ENCODE measurements at regions not wholly inside any gene's neighbourhood (a gene's known extent, or its start where the extent isn't known, plus 50 kb on each side); places are given as distances from the start of the nearest gene placed in this dataset.
A peak's percentile ranks its signal among the peaks of the same experiment; 100 is the strongest.

- no peak for TF ChIP-seq CTCF (IDR thresholded peaks at IDR 0.05; ENCODE audit: borderline replicate concordance)
- no peaks in the 10 kb centered on the region for H3K27me3 ChIP-seq (ENCODE audit: low read depth)
- intact Hi-C loops (cut with micrococcal nuclease) = no loop called here
- H3K4me3 ChIP-seq = no peak overlapping the region
- H3K27ac ChIP-seq (replicated peaks) = no peak overlapping the region
- H3K4me1 ChIP-seq = peaks cover 12% of the 10 kb centered on the region
- no peaks in the 10 kb centered on the region for H3K9me3 ChIP-seq (replicated peaks)
- DNase-seq = no peak
- no peaks in the 10 kb centered on the region for H3K36me3 ChIP-seq
Observed at GRCh38 chr2:128510701-128511397, 192.2 kb upstream of the HS6ST1 start.

- intact Hi-C loops (cut with micrococcal nuclease) = no loop called here
- Histone ChIP-seq H3K36me3 (no peaks in the 10 kb centered on the region), H3K27ac (replicated peaks) (no peak overlapping the region), H3K27me3 (ENCODE audit: low read depth) (no peaks in the 10 kb centered on the region), H3K4me1 (peaks cover 12% of the 10 kb centered on the region), H3K9me3 (replicated peaks) (no peaks in the 10 kb centered on the region), H3K4me3 (no peak overlapping the region)
- DNase-seq = no peak
- TF ChIP-seq CTCF (IDR thresholded peaks at IDR 0.05; ENCODE audit: borderline replicate concordance) = no peak
Observed at GRCh38 chr2:128511731-128512378, 193.2 kb upstream of the HS6ST1 start.

GRCh38 chr2:128512379-128513115 is 193.9 kb upstream of the HS6ST1 start:
- H3K36me3 ChIP-seq = no peaks in the 10 kb centered on the region
- no peaks in the 10 kb centered on the region for H3K9me3 ChIP-seq (replicated peaks)
- no peaks in the 10 kb centered on the region for H3K27me3 ChIP-seq (ENCODE audit: low read depth)
- TF ChIP-seq CTCF (IDR thresholded peaks at IDR 0.05; ENCODE audit: borderline replicate concordance) = no peak
- H3K27ac ChIP-seq (replicated peaks) = no peak overlapping the region
- no peak overlapping the region for H3K4me3 ChIP-seq
- no peak for DNase-seq
- intact Hi-C loops (cut with micrococcal nuclease) = no loop called here
- peaks cover 12% of the 10 kb centered on the region for H3K4me1 ChIP-seq

GRCh38 chr2:128513116-128513960 is 194.7 kb upstream of the HS6ST1 start:
- Histone ChIP-seq H3K4me3 (no peak overlapping the region), H3K4me1 (peaks cover 12% of the 10 kb centered on the region), H3K27ac (replicated peaks) (no peak overlapping the region), H3K27me3 (ENCODE audit: low read depth) (no peaks in the 10 kb centered on the region), H3K9me3 (replicated peaks) (no peaks in the 10 kb centered on the region), H3K36me3 (no peaks in the 10 kb centered on the region)
- intact Hi-C loops (cut with micrococcal nuclease) = no loop called here
- TF ChIP-seq CTCF (IDR thresholded peaks at IDR 0.05; ENCODE audit: borderline replicate concordance) = no peak
- DNase-seq = no peak

- TF ChIP-seq CTCF (IDR thresholded peaks at IDR 0.05; ENCODE audit: borderline replicate concordance) = no peak
- no peak overlapping the region for H3K4me3 ChIP-seq
- H3K36me3 ChIP-seq = no peaks in the 10 kb centered on the region
- H3K9me3 ChIP-seq (replicated peaks) = no peaks in the 10 kb centered on the region
- peaks cover 12% of the 10 kb centered on the region for H3K4me1 ChIP-seq
- H3K27me3 ChIP-seq (ENCODE audit: low read depth) = no peaks in the 10 kb centered on the region
- DNase-seq = peak; percentile 33
- intact Hi-C loops (cut with micrococcal nuclease) = no loop called here
- H3K27ac ChIP-seq (replicated peaks) = no peak overlapping the region
Observed at GRCh38 chr2:128513961-128514283, 195.3 kb upstream of the HS6ST1 start.

All from left ventricle myocardium inferior (tissue), 1 donor.